A673 (cell line): ENCODE measurements at regions not wholly inside any gene's neighbourhood (a gene's known extent, or its start where the extent isn't known, plus 50 kb on each side); places are given as distances from the start of the nearest gene placed in this dataset.

Experiments used
- EZH2 ChIP-seq: fragments of 200-600 bp; sonication (generic); IDR thresholded peaks from 2 replicates; pipeline ENCODE4 v1.6.1; 2017; ENCODE audit warnings: borderline replicate concordance, low read depth, mild to moderate bottlenecking, mixed read lengths, antibody characterized with exemption, low read length; ENCODE audit not compliant: poor library complexity, severe bottlenecking
- TF ChIP-seq, protein P1 (sequence below): fragments of 300-800, 200-600 bp; sonication (generic); conservative IDR thresholded peaks from 2 replicates; pipeline ENCODE4 v1.5.1; 2017; ENCODE audit warnings: low read depth, mild to moderate bottlenecking, antibody characterized with exemption, low read length, moderate library complexity, mixed read lengths

DNA sequence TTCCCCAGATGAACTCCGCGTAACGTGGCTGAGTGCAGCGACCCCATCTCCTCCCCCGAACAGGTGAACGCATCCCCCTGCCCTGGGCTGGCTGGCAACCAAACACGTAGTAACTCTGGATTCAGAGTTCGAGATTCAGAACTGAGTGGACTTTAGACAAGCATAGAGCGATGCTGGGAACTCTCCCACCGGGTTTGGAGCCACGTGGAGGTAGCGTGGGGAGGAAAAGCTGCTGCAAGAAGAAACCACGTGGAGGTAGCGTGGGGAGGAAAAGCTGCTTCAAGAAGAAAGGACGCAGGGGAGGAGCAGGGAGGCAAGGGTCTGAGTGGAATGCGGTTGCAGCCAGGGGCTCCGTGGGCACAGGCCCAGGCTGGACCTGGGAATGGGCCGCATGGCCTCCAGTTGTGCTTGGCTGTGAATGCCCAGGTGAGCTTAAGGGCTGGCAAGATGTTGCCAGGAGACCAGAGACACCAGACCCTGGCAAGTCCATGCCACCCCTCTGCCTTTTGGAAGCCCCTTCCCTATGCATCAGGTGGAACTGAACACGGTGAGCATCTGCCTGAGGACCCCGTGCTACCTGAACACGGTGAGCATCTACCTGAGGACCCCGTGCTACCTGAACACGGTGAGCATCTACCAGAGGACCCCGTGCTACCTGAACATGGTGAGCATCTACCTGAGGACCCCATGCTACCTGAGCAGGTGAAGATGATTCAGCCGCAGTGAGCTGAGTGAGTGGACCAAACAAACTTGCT lies 118.0 kb upstream of the FRMD1 start:
- TF ChIP-seq, protein P1, sequence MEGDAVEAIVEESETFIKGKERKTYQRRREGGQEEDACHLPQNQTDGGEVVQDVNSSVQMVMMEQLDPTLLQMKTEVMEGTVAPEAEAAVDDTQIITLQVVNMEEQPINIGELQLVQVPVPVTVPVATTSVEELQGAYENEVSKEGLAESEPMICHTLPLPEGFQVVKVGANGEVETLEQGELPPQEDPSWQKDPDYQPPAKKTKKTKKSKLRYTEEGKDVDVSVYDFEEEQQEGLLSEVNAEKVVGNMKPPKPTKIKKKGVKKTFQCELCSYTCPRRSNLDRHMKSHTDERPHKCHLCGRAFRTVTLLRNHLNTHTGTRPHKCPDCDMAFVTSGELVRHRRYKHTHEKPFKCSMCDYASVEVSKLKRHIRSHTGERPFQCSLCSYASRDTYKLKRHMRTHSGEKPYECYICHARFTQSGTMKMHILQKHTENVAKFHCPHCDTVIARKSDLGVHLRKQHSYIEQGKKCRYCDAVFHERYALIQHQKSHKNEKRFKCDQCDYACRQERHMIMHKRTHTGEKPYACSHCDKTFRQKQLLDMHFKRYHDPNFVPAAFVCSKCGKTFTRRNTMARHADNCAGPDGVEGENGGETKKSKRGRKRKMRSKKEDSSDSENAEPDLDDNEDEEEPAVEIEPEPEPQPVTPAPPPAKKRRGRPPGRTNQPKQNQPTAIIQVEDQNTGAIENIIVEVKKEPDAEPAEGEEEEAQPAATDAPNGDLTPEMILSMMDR = no peak
- no peak for TF ChIP-seq EZH2
